Testis (tissue), 2 donors: ENCODE measurements at regions not wholly inside any gene's neighbourhood (a gene's known extent, or its start where the extent isn't known, plus 50 kb on each side); places are given as distances from the start of the nearest gene placed in this dataset.

Experiments
- DNase-seq: peaks from one replicate; pipeline ENCODE4 v3.0.0-alpha.2; 2019
- H3K27ac ChIP-seq, 2 donors: fragments of 200-600 bp; sonication (generic); one replicate each; pipeline ENCODE4 v1.5.1; 2019
- H3K27me3 ChIP-seq: fragments of 200-600 bp; sonication (generic); one replicate; pipeline ENCODE4 v1.5.1; 2019
- H3K36me3 ChIP-seq: fragments of 200-600 bp; sonication (generic); one replicate; pipeline ENCODE4 v1.5.1; 2017; ENCODE audit warnings: low read depth; ENCODE audit errors: missing control alignments
- H3K4me1 ChIP-seq: fragments of 200-600 bp; sonication (generic); one replicate; pipeline ENCODE4 v1.5.1; 2019
- H3K4me3 ChIP-seq, 2 donors: fragments of 200-600 bp; sonication (generic); one replicate each; pipeline ENCODE4 v1.5.1; 2017 to 2019
- H3K9me3 ChIP-seq: fragments of 200-600 bp; sonication (generic); one replicate; pipeline ENCODE4 v1.5.1; 2017
- POLR2A ChIP-seq: fragments of 450-650 bp; IDR thresholded peaks from one replicate; pipeline ENCODE4 v1.6.1; 2017; ENCODE audit warnings: antibody characterized with exemption, mild to moderate bottlenecking, moderate library complexity
- WGBS, 2 donors: methylation state at CpG; one replicate each; pipeline ENCODE4 v1.1.5; 2018; 5-methylcytosine and 5-hydroxymethylcytosine counted together
- intact Hi-C: fragments of 100-400 bp; cut with DNase I; formaldehyde crosslinking; loops from one replicate; pipeline ENCODE4 v1.15.1; 2023; ENCODE audit warnings: low total_unique reads
- TF ChIP-seq, protein P1 (sequence below), 3 experiments: fragments of 450-650 bp in 2 of 3; fragments of 200-600 bp in 1 of 3; sonication (generic) in 1 of 3; IDR thresholded peaks; one replicate each; pipeline ENCODE4 v1.5.1; 2016 to 2019; ENCODE audit warnings: antibody characterized with exemption in 3 of 3, mild to moderate bottlenecking in 2 of 3, moderate library complexity in 1 of 3

DNA sequence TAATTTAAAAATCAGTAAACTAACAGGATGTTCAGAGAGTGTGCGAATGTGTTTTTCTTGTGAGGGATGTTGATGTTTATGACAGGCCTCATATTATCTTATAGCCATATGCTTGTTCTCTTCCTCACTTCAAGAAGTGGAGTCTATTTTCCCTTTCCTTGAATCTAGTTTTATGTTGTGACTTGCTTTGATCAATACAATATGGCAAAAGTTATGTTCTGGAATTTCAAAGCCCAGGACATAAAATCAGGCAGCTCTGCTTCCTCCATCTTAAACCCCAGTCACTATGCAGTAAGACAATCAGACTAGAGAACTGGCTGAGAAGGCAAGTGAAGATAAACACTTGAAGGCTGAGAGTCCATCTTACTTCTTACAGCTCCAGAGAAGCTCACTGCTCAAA lies 585.1 kb upstream of the NETO1 start:
- no peaks in the 10 kb centered on the region for H3K27me3 ChIP-seq
- 92 to 97% methylated on average over 1 of the region's 1 CpG for WGBS, 2 donors
- H3K4me1 ChIP-seq, result no peaks in the 10 kb centered on the region
- no peak for DNase-seq
- intact Hi-C loops, result no loop called here
- no peaks in the 10 kb centered on the region for H3K36me3 ChIP-seq
- no peak overlapping the region for H3K27ac ChIP-seq
- H3K9me3 ChIP-seq, result no peaks in the 10 kb centered on the region
- H3K4me3 ChIP-seq, result no peak overlapping the region
- no peak for TF ChIP-seq POLR2A
- TF ChIP-seq, protein P1, sequence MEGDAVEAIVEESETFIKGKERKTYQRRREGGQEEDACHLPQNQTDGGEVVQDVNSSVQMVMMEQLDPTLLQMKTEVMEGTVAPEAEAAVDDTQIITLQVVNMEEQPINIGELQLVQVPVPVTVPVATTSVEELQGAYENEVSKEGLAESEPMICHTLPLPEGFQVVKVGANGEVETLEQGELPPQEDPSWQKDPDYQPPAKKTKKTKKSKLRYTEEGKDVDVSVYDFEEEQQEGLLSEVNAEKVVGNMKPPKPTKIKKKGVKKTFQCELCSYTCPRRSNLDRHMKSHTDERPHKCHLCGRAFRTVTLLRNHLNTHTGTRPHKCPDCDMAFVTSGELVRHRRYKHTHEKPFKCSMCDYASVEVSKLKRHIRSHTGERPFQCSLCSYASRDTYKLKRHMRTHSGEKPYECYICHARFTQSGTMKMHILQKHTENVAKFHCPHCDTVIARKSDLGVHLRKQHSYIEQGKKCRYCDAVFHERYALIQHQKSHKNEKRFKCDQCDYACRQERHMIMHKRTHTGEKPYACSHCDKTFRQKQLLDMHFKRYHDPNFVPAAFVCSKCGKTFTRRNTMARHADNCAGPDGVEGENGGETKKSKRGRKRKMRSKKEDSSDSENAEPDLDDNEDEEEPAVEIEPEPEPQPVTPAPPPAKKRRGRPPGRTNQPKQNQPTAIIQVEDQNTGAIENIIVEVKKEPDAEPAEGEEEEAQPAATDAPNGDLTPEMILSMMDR (IDR thresholded peaks at IDR 0.05), result no peak

DNA sequence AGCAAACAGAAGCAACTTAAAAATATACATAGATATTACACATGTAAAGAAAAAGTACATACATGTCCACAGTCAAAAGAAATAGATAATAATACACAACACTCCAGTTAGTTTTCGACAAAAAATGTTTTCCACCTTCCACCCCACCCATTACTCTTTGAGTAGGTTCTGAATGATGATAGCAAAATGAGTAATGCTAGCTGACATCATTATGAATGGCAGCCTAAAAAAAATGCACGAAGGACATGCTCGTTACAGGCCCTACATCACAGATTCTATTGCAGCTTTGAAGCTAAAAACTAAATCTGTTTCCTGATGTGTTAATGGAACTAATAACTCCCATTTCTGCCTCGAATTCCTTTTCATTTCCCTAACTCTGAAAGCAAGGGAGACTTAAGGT lies 578.7 kb upstream of the NETO1 start:
- no peak for DNase-seq
- no peaks in the 10 kb centered on the region for H3K9me3 ChIP-seq
- no peaks in the 10 kb centered on the region for H3K36me3 ChIP-seq
- H3K4me3 ChIP-seq, result no peak overlapping the region
- 65 to 67% methylated on average over 4 of the region's 4 CpGs for WGBS, 2 donors
- H3K27ac ChIP-seq, result no peak overlapping the region
- no peaks in the 10 kb centered on the region for H3K27me3 ChIP-seq
- intact Hi-C loops, result no loop called here
- no peaks in the 10 kb centered on the region for H3K4me1 ChIP-seq
- TF ChIP-seq POLR2A, result no peak
- TF ChIP-seq, protein P1 (IDR thresholded peaks at IDR 0.05), result no peak

DNA sequence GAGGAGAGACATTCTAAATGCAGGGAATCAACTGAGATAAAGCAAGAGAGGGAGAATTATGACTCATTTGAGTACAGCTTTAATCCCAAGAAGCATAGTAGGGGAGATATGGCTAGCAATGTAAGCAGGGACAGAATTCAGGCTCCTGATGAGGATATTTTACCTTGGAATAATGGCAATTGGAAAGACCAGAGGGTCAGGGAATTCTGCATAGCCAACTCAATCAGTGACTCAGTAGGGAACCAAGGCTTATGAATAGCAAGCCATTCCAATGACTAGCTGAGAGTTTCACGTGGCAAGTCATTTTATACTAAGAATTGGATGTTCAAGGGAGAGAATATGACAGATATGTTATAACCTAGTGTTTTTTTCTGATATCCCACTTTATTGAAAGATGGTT lies 563.8 kb upstream of the NETO1 start:
- H3K27me3 ChIP-seq, result no peaks in the 10 kb centered on the region
- no peak overlapping the region for H3K4me3 ChIP-seq
- H3K9me3 ChIP-seq, result no peaks in the 10 kb centered on the region
- TF ChIP-seq POLR2A, result no peak
- no peak overlapping the region for H3K27ac ChIP-seq
- intact Hi-C loops, result no loop called here
- no peak for DNase-seq
- 65 to 75% methylated on average over 1 of the region's 1 CpG for WGBS, 2 donors
- H3K36me3 ChIP-seq, result no peaks in the 10 kb centered on the region
- no peaks in the 10 kb centered on the region for H3K4me1 ChIP-seq

DNA sequence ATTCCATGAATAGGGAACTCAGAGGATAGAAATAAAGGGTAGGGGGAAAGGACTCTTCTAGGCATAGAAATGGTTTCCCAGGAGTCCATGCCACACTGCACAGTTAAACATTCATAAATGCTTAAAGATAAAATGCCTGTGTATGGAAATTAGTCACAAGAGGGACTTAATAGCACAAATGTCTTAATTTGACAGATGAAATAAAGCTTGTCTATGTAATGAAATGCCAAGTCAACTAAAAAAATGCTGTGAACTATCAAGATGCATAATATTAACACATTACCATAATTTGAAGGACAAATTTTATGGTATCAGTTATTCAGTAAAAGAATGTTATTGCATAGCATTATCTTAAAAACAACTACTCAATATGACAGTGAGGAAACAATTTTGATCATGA lies 553.2 kb upstream of the NETO1 start:
- TF ChIP-seq, protein P1 (IDR thresholded peaks at IDR 0.05), result no peak
- no peak for TF ChIP-seq POLR2A
- intact Hi-C loops, result no loop called here
- no peak overlapping the region for H3K27ac ChIP-seq
- no peaks in the 10 kb centered on the region for H3K9me3 ChIP-seq
- DNase-seq, result no peak
- no peak overlapping the region for H3K4me3 ChIP-seq
- H3K27me3 ChIP-seq, result no peaks in the 10 kb centered on the region
- no peaks in the 10 kb centered on the region for H3K36me3 ChIP-seq
- no peaks in the 10 kb centered on the region for H3K4me1 ChIP-seq

DNA sequence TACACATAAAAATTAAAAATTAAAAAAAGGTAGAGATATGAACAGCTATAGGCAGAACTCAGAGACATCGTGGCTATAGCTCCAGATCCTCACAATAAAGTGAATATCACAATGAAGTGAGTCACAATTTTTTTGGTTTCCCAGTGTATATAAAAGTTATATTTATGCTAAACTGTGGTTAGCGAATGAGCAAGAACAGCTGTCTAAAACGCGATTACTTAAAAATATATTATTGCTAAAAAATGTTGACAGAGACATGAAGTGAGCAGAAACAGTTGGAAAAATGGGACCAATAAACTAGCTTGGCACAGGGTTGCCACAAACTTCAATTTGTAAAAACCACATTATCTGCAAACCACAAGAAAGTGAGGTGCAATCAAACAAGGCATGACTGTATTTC lies 551.7 kb upstream of the NETO1 start:
- Histone ChIP-seq H3K9me3 (no peaks in the 10 kb centered on the region), H3K4me3 (no peak overlapping the region), H3K36me3 (no peaks in the 10 kb centered on the region), H3K4me1 (no peaks in the 10 kb centered on the region), H3K27me3 (no peaks in the 10 kb centered on the region), H3K27ac (no peak overlapping the region)
- no peak for DNase-seq
- WGBS, 2 donors, result 86 to 90% methylated on average over 4 of the region's 4 CpGs
- intact Hi-C loops, result no loop called here
- TF ChIP-seq, protein P1 (IDR thresholded peaks at IDR 0.05), result no peak
